ENCODE measurements at regions not wholly inside any gene's neighbourhood (a gene's known extent, or its start where the extent isn't known, plus 50 kb on each side); places are given as distances from the start of the nearest gene placed in this dataset.

GRCh38 chr6:15080895-15081294 lies 165.0 kb upstream of the JARID2 start:
- TF ChIP-seq POLR2AphosphoS5 (IDR thresholded peaks at IDR 0.05; ENCODE audit: low read depth) (no peak), CTCF (IDR thresholded peaks at IDR 0.05; ENCODE audit: insufficient read depth, low read length) (no peak), SPI1 (IDR thresholded peaks at IDR 0.05; ENCODE audit: borderline replicate concordance, low read depth) (no peak), GABPA (IDR thresholded peaks at IDR 0.05; ENCODE audit: low read depth) (no peak)

Data from HL-60 (cell line).